ENCODE measurements at regions not wholly inside any gene's neighbourhood (a gene's known extent, or its start where the extent isn't known, plus 50 kb on each side); places are given as distances from the start of the nearest gene placed in this dataset.
"Not testable (repeated sequence)": the region's sequence is repeated elsewhere in the genome, so short reads cannot be mapped to it uniquely, and the experiment has no call there.

DNA sequence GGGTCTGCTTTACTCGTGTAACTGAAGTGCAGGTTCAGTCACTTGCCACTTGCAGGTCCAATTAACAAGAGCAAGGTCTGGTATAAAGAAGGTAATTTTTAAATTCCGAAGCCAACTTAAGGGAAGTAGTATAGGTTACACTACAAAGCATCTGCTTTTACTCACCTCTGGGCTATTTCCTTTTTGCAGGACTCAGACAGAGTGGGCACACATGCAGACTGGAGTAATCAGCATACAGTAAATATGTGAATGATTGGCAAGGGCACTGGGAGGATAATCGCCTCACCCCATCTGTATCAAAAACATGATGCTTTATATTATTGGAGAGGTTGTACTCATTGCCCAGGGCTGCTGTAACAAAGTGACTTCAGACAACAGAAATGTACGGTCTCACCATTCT, 160.1 kb upstream of the CDH5 start:
- no peak for DNase-seq (ENCODE audit: low read depth)

GRCh38 chr16:66205287-66206231, 160.9 kb upstream of the CDH5 start:
- no peak for DNase-seq (ENCODE audit: low read depth)

- DNase-seq (ENCODE audit: low read depth) = no peak
Observed at GRCh38 chr16:66204756-66205155, 161.7 kb upstream of the CDH5 start.

DNA sequence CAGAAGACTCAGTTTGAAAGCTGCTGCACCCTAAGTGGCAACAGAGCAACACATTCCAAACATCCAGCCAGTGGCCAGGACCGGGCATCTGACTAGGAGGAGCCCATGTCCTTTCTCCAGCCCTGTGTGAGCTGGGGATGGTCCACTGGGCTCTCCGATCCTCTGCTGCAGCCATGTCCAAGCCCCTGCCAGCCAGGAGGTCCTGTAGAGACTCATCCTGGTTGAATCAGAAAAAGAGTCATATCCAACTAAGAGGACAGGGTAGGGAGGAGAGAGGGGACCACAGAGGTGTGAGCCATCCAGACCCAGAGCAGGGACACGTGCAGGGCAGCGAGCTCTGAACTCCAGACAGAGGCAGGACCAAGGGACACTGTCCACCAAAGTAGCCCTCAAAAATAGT, 163.0 kb upstream of the CDH5 start:
- no peak for DNase-seq (ENCODE audit: low read depth)

DNA sequence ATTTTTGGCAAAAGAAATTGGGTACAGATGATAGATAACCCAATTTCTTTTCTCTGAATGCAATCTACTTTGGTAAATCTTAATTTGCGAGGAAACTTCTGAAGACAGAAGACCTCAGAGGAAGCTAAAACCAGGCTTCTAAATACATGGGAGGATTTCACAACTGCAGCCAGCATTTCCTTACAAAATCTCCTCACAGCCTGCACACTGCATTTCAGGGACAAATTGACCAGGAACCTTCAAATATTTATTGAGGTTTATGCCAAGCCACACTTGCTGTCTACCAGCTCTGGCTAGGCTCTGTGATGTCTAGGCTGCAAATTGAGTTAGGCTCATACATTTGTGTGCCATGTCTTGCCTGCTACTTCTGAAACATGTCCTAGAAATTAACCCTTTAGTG, 167.3 kb upstream of the CDH5 start:
- DNase-seq (ENCODE audit: low read depth) = no peak

DNA sequence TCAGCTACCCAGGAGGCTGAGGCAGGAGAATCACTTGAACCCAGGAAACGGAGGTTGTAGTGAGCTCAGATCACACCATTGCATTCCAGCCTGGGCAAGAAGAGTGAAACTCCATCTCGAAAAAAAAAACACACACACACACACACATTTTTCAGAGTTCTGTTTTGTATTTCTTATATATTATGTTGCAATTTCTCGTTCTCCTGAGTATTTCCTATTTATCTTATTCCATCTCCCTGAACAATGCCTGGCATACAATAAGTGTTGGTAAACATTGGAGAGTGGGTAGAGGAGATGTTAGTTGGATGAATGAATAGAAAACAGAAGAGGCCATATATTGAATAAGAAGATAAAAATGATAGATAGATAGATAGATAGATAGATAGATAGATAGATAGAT, 167.8 kb upstream of the CDH5 start:
- no peak for DNase-seq (ENCODE audit: low read depth)

DNA sequence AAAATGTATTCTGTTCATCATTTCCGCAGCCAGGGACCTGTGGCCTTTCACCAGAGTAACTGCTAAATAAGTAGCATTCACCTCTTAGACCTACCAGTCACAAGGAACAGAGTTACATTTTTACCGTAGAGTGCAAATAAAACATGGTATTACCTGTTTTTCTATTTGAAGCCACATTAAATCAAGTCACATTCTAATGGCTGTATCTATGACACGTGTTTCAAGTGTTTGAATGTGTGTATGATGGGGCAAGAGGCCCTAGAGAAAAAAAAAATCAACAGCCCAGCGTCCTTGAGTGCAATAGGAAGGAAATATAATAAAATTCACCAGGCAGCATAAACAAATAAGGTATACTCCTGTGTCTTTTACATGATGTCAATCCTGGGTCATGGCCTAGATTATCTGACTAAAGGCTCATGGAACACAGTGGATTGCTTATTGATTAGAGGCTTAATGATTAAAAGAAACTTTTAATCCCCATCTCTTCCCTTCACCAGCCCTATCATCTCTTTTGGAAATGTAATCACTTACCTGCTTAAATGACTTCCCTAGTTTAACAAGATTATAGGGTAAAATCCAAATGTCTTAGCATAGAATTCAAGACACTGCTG, 168.7 kb upstream of the CDH5 start:
- DNase-seq (ENCODE audit: low read depth) = no peak

DNA sequence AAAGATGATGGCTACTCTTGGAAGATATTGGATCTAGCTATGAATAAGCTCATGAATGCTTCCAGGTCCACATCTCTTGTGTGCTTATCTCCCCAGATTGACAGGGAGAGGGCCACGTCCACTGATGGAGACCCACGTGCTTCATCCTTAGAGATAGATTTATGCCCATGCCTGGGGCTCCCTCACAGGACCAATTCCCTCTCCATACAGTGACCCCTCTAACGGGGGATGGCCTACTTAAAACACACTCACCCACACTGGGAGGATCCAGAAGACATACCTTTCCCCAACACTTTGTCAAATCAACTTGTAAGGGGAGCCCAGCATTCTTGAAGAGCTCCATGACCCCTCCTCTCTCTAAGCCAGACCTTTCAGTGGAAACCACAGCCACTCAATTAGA, 169.7 kb upstream of the CDH5 start:
- no peak for DNase-seq (ENCODE audit: low read depth)

DNA sequence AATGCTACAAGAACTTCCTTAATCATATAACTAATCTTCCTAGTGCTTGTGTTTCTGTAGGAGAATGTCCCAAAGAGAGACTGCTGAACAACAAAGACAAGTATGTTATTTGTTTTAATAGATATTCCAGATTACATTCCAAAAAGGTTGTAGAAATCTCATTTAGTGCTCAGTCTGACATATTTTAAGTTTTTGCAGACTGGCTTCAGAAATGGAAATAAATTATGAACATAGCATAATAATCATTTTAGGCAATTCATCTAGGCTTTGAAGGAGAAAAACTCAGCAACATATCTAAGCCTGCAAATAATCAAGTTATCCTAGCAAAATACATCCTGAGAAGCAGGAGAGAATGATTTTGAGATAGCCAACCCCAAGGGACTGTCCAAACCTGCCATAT, 171.6 kb upstream of the CDH5 start:
- DNase-seq (ENCODE audit: low read depth) = no peak

- no peak for DNase-seq (ENCODE audit: low read depth)
Observed at GRCh38 chr16:66193543-66194229, 172.8 kb upstream of the CDH5 start.

DNA sequence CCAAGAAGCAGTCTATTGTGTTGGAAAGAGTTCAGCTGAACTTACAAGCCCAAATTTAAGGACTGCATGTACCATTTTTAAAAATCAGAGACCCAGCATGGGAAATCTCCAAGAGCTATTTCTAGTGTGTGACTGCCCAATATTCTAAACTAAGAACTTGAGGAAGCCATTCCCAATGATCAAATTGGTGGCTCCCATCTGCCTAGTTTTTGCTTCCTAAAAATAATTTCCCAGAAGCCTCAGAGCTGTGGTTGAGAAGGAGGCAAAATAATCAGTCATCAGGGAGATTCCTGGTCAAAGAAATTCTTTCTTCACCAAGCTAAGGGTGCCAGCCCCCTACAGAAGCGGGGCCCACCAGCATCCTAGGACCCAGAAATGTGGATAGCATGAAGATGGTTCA, 176.1 kb upstream of the CDH5 start:
- DNase-seq (ENCODE audit: low read depth) = no peak

DNA sequence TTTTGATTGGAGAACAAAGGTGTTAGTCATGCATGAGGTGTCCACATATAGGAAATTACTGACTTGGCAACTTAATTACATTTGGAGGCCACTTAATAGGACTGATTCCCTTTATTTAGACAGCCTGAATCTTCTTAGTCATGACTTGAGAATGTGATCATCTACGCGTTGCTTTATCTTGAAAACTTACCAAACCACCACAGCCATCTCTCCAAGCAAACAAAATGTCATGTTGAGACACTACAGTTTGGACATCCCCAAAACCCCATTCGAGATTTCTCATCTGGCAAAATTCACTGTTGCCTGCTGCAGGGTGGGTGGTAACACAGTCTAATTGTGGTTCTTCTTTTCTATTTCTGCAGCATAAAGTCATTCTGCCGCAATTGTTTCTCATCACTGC, 176.5 kb upstream of the CDH5 start:
- DNase-seq (ENCODE audit: low read depth) = peak; percentile 13

DNA sequence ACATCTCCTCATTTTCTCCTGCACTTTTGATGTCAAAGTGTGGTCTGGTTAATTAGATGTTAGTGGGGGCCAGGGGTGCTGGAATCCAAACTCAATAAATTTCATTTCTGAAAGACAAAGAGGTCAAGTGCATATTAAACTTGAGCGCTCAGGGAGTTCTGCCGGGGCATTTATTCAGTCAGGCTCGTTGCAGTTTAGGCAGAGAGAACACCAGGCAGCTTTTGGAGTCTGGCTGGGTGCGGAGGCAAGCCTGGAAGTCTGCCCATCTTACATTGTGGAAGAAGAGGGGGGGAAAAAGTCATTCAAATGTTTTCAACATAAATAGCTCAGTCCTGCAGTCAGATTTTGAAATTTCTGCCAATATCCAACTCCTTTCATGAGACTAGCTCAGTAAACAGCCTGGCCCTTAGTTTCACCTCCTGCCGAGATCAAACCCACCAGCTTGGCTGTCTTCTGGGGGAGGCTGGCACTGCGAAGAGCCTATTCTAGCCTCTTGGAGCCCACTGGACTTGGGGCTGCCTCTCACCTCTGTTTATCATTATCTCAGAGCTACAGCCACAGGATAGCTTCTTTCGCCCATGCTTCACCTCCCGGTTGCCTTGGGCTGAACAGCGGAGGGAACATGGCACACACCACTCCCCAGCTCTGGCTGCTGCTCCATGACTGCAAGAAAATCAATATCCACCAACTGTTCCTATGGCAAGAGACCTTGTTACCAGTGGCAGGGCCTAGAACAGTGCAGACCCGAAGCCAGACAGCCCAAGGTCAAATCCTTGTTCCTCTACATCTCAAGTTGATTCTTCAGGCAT, 177.4 kb upstream of the CDH5 start:
- no peak for DNase-seq (ENCODE audit: low read depth)

DNA sequence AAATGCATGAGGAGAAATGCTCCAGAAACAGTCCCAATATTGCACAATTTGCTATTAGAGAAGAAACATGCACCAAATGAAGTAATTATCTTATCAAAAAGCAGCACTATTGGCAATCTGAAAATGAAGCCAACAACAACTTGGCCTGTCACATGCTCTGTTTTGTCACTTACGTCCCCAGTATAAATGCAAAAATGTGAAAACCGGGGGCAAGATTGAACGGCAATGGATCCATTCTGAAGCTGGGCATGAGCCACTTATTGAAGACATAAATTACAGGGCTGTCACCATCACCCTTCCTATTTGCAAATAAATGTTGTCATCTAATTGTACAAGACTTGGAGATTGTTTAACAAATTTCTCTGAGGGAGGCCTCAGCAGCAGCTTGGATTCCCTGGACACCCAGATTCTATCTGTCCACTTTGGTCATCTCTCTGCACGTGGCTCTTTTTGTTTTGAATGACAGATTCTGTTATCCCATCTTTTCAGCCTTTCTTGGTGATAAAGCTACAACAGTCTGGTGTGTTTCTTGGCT, 180.2 kb upstream of the CDH5 start:
- DNase-seq (ENCODE audit: low read depth) = no peak

- DNase-seq (ENCODE audit: low read depth) = no peak
Observed at GRCh38 chr16:66182592-66182991, 183.9 kb upstream of the CDH5 start.

GRCh38 chr16:66176731-66177130, 189.8 kb upstream of the CDH5 start:
- no peak for DNase-seq (ENCODE audit: low read depth)

DNA sequence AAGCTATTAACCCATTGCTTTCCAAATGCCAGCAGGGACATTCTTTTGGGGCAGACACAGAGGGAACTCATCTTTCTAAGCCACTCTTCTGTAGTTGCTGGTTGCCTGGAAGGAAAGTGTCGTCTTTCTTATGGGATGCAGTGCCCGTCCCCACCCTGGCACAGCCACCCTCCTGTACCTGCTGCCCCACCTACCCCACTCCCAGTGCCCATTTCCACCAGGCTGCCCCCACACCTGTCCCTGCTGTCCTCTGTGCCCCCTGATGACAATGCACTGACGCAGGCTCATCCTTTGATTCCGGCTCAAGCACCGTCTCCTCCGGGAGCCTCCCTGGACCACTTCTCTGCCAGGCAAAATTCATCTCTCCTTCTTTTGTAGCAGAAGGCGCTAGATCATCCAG, 190.4 kb upstream of the CDH5 start:
- no peak for DNase-seq (ENCODE audit: low read depth)

GRCh38 chr16:66175636-66176035, 190.9 kb upstream of the CDH5 start:
- no peak for DNase-seq (ENCODE audit: low read depth)

- DNase-seq (ENCODE audit: low read depth) = no peak
Observed at GRCh38 chr16:66175058-66175457, 191.4 kb upstream of the CDH5 start.

DNA sequence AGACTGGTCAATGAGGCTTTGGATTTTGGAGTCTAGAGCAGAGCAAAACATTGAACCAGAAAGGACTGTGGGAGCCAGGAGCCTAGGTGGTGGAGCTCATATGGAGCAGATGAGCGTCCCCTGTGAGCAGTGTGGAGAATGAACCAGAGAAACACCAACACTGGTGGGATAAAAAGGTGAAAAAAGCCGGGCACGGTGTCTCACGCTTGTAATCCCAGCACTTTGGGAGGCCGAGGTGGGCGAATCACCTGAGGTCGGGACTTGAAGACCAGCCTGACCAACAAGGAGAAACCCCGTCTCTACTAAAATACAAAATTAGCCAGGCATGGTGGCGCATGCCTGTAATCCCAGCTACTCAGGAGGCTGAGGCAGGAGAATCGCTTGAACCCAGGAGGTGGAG, 192.7 kb upstream of the CDH5 start:
- DNase-seq (ENCODE audit: low read depth) = not testable (repeated sequence)

- not testable (repeated sequence) for DNase-seq (ENCODE audit: low read depth)
Observed at GRCh38 chr16:66173181-66173580, 193.3 kb upstream of the CDH5 start.

GRCh38 chr16:66172463-66172862, 194.0 kb upstream of the CDH5 start:
- no peak for DNase-seq (ENCODE audit: low read depth)
